ENCODE measurements at regions not wholly inside any gene's neighbourhood (a gene's known extent, or its start where the extent isn't known, plus 50 kb on each side); places are given as distances from the start of the nearest gene placed in this dataset.

DNA sequence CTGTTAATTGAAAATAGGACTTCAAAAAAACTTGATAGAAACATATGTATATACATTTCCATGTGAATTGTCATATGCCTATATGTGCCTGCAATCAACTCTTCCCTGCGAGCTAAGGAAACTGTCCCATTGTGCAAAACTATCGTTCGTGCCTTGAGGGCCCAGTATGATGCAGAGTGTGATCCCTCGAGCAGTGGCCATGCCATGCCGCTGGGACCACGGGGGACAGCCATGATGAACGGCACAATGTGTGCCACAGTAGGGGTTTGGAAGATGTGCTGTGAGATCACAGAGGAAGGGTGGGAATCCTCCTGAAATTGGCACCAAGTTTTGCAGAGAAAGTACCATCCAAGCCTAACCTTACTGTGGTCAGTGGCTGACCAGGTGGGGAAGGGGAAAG, 118.1 kb upstream of the SOX1 start:
- TF ChIP-seq, protein P1, sequence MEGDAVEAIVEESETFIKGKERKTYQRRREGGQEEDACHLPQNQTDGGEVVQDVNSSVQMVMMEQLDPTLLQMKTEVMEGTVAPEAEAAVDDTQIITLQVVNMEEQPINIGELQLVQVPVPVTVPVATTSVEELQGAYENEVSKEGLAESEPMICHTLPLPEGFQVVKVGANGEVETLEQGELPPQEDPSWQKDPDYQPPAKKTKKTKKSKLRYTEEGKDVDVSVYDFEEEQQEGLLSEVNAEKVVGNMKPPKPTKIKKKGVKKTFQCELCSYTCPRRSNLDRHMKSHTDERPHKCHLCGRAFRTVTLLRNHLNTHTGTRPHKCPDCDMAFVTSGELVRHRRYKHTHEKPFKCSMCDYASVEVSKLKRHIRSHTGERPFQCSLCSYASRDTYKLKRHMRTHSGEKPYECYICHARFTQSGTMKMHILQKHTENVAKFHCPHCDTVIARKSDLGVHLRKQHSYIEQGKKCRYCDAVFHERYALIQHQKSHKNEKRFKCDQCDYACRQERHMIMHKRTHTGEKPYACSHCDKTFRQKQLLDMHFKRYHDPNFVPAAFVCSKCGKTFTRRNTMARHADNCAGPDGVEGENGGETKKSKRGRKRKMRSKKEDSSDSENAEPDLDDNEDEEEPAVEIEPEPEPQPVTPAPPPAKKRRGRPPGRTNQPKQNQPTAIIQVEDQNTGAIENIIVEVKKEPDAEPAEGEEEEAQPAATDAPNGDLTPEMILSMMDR (IDR thresholded peaks at IDR 0.05; ENCODE audit: low read depth, low read length, missing input control) = no peak
- no peak for TF ChIP-seq RAD21 (IDR thresholded peaks at IDR 0.05)
- no peak for TF ChIP-seq EGR1 (IDR thresholded peaks at IDR 0.05; ENCODE audit: low read depth in 2 of 2)
- TF ChIP-seq, protein P2, sequence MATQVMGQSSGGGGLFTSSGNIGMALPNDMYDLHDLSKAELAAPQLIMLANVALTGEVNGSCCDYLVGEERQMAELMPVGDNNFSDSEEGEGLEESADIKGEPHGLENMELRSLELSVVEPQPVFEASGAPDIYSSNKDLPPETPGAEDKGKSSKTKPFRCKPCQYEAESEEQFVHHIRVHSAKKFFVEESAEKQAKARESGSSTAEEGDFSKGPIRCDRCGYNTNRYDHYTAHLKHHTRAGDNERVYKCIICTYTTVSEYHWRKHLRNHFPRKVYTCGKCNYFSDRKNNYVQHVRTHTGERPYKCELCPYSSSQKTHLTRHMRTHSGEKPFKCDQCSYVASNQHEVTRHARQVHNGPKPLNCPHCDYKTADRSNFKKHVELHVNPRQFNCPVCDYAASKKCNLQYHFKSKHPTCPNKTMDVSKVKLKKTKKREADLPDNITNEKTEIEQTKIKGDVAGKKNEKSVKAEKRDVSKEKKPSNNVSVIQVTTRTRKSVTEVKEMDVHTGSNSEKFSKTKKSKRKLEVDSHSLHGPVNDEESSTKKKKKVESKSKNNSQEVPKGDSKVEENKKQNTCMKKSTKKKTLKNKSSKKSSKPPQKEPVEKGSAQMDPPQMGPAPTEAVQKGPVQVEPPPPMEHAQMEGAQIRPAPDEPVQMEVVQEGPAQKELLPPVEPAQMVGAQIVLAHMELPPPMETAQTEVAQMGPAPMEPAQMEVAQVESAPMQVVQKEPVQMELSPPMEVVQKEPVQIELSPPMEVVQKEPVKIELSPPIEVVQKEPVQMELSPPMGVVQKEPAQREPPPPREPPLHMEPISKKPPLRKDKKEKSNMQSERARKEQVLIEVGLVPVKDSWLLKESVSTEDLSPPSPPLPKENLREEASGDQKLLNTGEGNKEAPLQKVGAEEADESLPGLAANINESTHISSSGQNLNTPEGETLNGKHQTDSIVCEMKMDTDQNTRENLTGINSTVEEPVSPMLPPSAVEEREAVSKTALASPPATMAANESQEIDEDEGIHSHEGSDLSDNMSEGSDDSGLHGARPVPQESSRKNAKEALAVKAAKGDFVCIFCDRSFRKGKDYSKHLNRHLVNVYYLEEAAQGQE (IDR thresholded peaks at IDR 0.05) = no peak
- no peak for TF ChIP-seq RXRA (IDR thresholded peaks at IDR 0.05)
- no peak for TF ChIP-seq MAX (IDR thresholded peaks at IDR 0.05)

All from liver (tissue), 3 donors.